ENCODE measurements at regions not wholly inside any gene's neighbourhood (a gene's known extent, or its start where the extent isn't known, plus 50 kb on each side); places are given as distances from the start of the nearest gene placed in this dataset.

DNA sequence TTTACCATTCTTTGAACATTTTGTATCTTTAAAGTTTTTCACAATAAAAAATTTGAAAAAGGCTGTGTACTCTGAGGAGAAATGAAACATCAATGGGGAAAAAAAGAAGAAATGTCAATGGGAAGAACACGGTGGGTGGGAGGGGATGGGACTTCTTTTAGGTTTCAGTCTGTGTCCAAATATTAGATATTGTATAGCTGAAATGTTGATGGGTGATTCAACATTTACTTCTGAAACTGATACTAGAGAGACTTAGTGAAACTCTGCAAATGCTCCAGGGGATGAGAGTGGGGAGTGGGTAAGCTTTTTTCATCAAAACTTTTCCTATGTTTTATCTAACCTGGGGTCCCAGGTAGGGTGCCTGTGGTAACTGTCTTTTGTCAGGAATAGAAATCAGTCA, 311.9 kb downstream of the MAN2A1 start:
- TF ChIP-seq, protein P1, sequence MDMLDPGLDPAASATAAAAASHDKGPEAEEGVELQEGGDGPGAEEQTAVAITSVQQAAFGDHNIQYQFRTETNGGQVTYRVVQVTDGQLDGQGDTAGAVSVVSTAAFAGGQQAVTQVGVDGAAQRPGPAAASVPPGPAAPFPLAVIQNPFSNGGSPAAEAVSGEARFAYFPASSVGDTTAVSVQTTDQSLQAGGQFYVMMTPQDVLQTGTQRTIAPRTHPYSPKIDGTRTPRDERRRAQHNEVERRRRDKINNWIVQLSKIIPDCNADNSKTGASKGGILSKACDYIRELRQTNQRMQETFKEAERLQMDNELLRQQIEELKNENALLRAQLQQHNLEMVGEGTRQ (IDR thresholded peaks at IDR 0.05; ENCODE audit: borderline replicate concordance, low read depth, low read length), result no peak
- no peak for TF ChIP-seq BHLHE40 (IDR thresholded peaks at IDR 0.05; ENCODE audit: borderline replicate concordance in 1 of 2, low read depth in 2 of 2, low read length in 1 of 2)
- TF ChIP-seq NRF1 (conservative IDR thresholded peaks at IDR 0.05; ENCODE audit: low read depth, low read length), result no peak
- no peak for TF ChIP-seq POLR2A (IDR thresholded peaks at IDR 0.05; ENCODE audit: low read depth, low read length)
- no peak for TF ChIP-seq KDM1A (IDR thresholded peaks at IDR 0.05; ENCODE audit: borderline replicate concordance)
- no peak for TF ChIP-seq YBX1 (IDR thresholded peaks at IDR 0.05)
- TF ChIP-seq EP300 (IDR thresholded peaks at IDR 0.05; ENCODE audit: borderline replicate concordance in 1 of 2, control insufficient read depth in 1 of 2, low read depth in 2 of 2, low read length in 2 of 2), result no peak
- TF ChIP-seq, protein P2, sequence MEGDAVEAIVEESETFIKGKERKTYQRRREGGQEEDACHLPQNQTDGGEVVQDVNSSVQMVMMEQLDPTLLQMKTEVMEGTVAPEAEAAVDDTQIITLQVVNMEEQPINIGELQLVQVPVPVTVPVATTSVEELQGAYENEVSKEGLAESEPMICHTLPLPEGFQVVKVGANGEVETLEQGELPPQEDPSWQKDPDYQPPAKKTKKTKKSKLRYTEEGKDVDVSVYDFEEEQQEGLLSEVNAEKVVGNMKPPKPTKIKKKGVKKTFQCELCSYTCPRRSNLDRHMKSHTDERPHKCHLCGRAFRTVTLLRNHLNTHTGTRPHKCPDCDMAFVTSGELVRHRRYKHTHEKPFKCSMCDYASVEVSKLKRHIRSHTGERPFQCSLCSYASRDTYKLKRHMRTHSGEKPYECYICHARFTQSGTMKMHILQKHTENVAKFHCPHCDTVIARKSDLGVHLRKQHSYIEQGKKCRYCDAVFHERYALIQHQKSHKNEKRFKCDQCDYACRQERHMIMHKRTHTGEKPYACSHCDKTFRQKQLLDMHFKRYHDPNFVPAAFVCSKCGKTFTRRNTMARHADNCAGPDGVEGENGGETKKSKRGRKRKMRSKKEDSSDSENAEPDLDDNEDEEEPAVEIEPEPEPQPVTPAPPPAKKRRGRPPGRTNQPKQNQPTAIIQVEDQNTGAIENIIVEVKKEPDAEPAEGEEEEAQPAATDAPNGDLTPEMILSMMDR (IDR thresholded peaks at IDR 0.05 in 2 of 3, conservative IDR thresholded peaks at IDR 0.05 in 1 of 3; ENCODE audit: control insufficient read depth in 2 of 3, extremely low read depth in 1 of 3, insufficient read depth in 1 of 3, low read depth in 3 of 3, low read length in 3 of 3), result no peak
- TF ChIP-seq FOXM1 (IDR thresholded peaks at IDR 0.05; ENCODE audit: low read depth, low read length), result no peak
- TF ChIP-seq RAD21 (IDR thresholded peaks at IDR 0.05; ENCODE audit: insufficient read depth, low read depth, low read length), result no peak
- no peak for TF ChIP-seq POLR2AphosphoS5 (IDR thresholded peaks at IDR 0.05; ENCODE audit: low read length)

Measured in GM12878 (cell line).